Gastroesophageal sphincter (tissue), 3 donors: ENCODE measurements at regions not wholly inside any gene's neighbourhood (a gene's known extent, or its start where the extent isn't known, plus 50 kb on each side); places are given as distances from the start of the nearest gene placed in this dataset.

Source experiments
- EP300 ChIP-seq: sonication (generic); formaldehyde crosslinking; IDR thresholded peaks from one replicate; pipeline ENCODE4 v1.6.1; 2017; ENCODE audit warnings: antibody characterized with exemption, mild to moderate bottlenecking
- POLR2A ChIP-seq, 2 donors: fragments of 450-650 bp; IDR thresholded peaks; one replicate each; pipeline ENCODE4 v1.6.1; 2017; ENCODE audit warnings: antibody characterized with exemption in 2 of 2, mild to moderate bottlenecking in 2 of 2, moderate library complexity in 1 of 2
- POLR2AphosphoS5 ChIP-seq: sonication (generic); formaldehyde crosslinking; IDR thresholded peaks from one replicate; pipeline ENCODE4 v1.6.1; 2017; ENCODE audit warnings: antibody characterized with exemption
- TF ChIP-seq, protein P1 (sequence below), 4 experiments: fragments of 200-600 bp in 2 of 4; fragments of 450-650 bp in 2 of 4; sonication (generic) in 1 of 4; IDR thresholded peaks; one replicate each; pipeline ENCODE4 v1.5.1; 2017 to 2019; ENCODE audit warnings: antibody characterized with exemption in 4 of 4, mild to moderate bottlenecking in 2 of 4, moderate library complexity in 2 of 4

DNA sequence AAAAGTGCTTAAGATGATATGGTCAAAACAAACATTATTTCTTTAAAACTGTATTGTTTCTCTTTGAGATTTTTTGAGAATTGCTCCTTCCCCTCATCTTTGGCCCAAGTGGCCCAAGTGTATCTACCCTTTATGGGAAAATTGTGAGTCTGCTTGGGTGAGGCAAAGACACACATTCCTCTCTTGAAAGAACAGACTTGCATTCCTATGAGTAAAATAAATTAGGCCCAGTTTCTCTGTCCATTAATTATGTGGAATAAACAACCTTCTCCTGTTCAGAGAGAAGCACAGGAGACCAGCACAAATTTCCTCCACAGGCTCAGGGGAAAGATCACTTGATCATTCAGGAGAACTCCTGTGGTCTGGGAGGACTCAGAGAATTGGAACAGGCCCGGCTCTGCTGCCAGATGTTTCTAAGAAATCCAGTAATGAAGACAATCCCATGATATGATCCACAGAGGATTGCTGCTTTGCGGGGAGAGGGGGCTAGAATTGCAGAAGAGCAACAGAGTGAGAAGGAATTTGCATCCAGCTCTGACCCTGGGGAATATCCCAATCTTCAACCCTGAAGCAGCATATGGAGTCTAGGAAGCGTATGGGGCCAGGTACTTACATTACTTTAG is 53.8 kb upstream of the BOC start:
- no peak for TF ChIP-seq POLR2A (IDR thresholded peaks at IDR 0.05)
- TF ChIP-seq, protein P1, sequence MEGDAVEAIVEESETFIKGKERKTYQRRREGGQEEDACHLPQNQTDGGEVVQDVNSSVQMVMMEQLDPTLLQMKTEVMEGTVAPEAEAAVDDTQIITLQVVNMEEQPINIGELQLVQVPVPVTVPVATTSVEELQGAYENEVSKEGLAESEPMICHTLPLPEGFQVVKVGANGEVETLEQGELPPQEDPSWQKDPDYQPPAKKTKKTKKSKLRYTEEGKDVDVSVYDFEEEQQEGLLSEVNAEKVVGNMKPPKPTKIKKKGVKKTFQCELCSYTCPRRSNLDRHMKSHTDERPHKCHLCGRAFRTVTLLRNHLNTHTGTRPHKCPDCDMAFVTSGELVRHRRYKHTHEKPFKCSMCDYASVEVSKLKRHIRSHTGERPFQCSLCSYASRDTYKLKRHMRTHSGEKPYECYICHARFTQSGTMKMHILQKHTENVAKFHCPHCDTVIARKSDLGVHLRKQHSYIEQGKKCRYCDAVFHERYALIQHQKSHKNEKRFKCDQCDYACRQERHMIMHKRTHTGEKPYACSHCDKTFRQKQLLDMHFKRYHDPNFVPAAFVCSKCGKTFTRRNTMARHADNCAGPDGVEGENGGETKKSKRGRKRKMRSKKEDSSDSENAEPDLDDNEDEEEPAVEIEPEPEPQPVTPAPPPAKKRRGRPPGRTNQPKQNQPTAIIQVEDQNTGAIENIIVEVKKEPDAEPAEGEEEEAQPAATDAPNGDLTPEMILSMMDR (IDR thresholded peaks at IDR 0.05): no peak
- TF ChIP-seq POLR2AphosphoS5: peak; percentile 46
- no peak for TF ChIP-seq EP300
